Stimulated activated CD4-positive, alpha-beta T cell treated with anti-CD3 and anti-CD28 coated beads, Interleukin-1b, Interleukin-23, amount 100 ng/mL, for 4 hours (primary cell): ENCODE measurements at regions not wholly inside any gene's neighbourhood (a gene's known extent, or its start where the extent isn't known, plus 50 kb on each side); places are given as distances from the start of the nearest gene placed in this dataset.
"Not testable (repeated sequence)": the region's sequence is repeated elsewhere in the genome, so short reads cannot be mapped to it uniquely, and the experiment has no call there.

Source experiments
- DNase-seq, 2 donors: peaks; one replicate each; pipeline ENCODE4 v3.0.0-alpha.2; 2020; ENCODE audit warnings: low read depth in 2 of 2

- not testable (repeated sequence) for DNase-seq
Observed at GRCh38 chr1:234824836-234825235, 214.9 kb upstream of the IRF2BP2 start.

GRCh38 chr1:234823191-234824176 is 213.5 kb upstream of the IRF2BP2 start:
- DNase-seq, result no peak

GRCh38 chr1:234821840-234822239 is 211.9 kb upstream of the IRF2BP2 start:
- DNase-seq, result no peak

GRCh38 chr1:234820597-234820996 is 210.6 kb upstream of the IRF2BP2 start:
- no peak for DNase-seq

- not testable (repeated sequence) for DNase-seq
Observed at GRCh38 chr1:234819845-234820244, 209.9 kb upstream of the IRF2BP2 start.

GRCh38 chr1:234818040-234818387 is 208.0 kb upstream of the IRF2BP2 start:
- DNase-seq, result not testable (repeated sequence)

GRCh38 chr1:234817313-234818039 is 207.5 kb upstream of the IRF2BP2 start:
- DNase-seq, result not testable (repeated sequence)

GRCh38 chr1:234816864-234817263 is 206.9 kb upstream of the IRF2BP2 start:
- DNase-seq, result not testable (repeated sequence)

- not testable (repeated sequence) for DNase-seq
Observed at GRCh38 chr1:234816186-234816851, 206.3 kb upstream of the IRF2BP2 start.

- not testable (repeated sequence) for DNase-seq
Observed at GRCh38 chr1:234815295-234815815, 205.4 kb upstream of the IRF2BP2 start.

GRCh38 chr1:234814235-234814634 is 204.3 kb upstream of the IRF2BP2 start:
- DNase-seq, result not testable (repeated sequence)

- not testable (repeated sequence) for DNase-seq
Observed at GRCh38 chr1:234811824-234812223, 201.8 kb upstream of the IRF2BP2 start.

GRCh38 chr1:234810726-234811125 is 200.7 kb upstream of the IRF2BP2 start:
- not testable (repeated sequence) for DNase-seq

- not testable (repeated sequence) for DNase-seq
Observed at GRCh38 chr1:234809854-234810245, 199.9 kb upstream of the IRF2BP2 start.

- DNase-seq, result not testable (repeated sequence)
Observed at GRCh38 chr1:234808943-234809853, 199.2 kb upstream of the IRF2BP2 start.

GRCh38 chr1:234808459-234808858 is 198.5 kb upstream of the IRF2BP2 start:
- not testable (repeated sequence) for DNase-seq

GRCh38 chr1:234807705-234808104 is 197.7 kb upstream of the IRF2BP2 start:
- not testable (repeated sequence) for DNase-seq

GRCh38 chr1:234802586-234802985 is 192.6 kb upstream of the IRF2BP2 start:
- not testable (repeated sequence) for DNase-seq

GRCh38 chr1:234801636-234802035 is 191.7 kb upstream of the IRF2BP2 start:
- not testable (repeated sequence) for DNase-seq

GRCh38 chr1:234801147-234801546 is 191.2 kb upstream of the IRF2BP2 start:
- DNase-seq, result not testable (repeated sequence)

GRCh38 chr1:234800563-234800962 is 190.6 kb upstream of the IRF2BP2 start:
- DNase-seq, result not testable (repeated sequence)
